GM12873 (cell line): ENCODE measurements at regions not wholly inside any gene's neighbourhood (a gene's known extent, or its start where the extent isn't known, plus 50 kb on each side); places are given as distances from the start of the nearest gene placed in this dataset.

Experiments
- TF ChIP-seq, protein P1 (sequence below): IDR thresholded peaks from 2 replicates; pipeline ENCODE4 v1.5.1; 2012; ENCODE audit warnings: low read depth, mild to moderate bottlenecking, moderate library complexity, low read length, control low read depth; ENCODE audit not compliant: insufficient read depth; ENCODE audit errors: missing control alignments

DNA sequence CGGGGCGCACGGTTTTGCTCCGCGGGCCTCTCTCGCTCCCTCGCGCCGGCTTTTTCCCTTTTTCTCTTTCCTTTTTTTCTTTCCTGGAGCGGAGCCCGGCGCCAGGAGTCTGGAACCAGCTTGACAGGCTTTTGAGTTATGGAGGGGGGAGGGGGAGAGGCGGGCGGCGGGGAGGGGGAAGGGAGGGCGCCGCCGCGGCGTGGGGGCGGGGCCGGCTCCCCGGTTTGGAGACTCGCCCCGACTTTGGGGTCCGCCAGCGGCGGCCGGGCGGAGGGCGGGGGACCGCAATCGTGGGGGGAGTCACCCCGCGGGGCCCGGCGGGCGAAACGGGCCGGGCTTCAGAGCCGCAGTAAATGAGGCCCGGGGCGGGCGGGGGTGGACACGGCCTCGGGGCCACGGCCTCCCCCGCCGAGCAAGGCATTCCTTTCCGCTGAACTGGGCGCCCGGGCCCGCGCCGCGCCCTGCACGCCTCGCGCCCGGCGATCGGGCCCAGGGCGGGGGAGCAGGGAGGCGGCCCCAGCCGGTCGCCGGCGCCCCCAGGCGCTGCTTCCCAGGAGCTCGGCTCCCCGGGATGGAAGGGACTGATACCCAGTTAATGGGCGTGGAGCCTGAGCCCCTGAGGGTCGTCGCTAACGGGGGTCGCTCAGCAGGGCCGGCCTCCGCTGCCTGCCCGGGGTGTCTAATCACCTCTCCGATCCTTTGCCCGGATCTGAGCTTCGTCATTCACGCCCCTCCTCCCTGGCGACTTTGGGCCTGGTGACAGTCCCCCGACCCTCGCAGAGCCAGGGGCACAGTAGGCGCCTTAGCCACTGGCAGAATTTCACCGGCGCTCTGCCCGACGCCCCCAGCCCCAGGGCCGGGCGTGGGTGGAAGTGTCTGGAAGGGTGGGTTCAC is 138.1 kb downstream of the C9orf50 start:
- TF ChIP-seq, protein P1, sequence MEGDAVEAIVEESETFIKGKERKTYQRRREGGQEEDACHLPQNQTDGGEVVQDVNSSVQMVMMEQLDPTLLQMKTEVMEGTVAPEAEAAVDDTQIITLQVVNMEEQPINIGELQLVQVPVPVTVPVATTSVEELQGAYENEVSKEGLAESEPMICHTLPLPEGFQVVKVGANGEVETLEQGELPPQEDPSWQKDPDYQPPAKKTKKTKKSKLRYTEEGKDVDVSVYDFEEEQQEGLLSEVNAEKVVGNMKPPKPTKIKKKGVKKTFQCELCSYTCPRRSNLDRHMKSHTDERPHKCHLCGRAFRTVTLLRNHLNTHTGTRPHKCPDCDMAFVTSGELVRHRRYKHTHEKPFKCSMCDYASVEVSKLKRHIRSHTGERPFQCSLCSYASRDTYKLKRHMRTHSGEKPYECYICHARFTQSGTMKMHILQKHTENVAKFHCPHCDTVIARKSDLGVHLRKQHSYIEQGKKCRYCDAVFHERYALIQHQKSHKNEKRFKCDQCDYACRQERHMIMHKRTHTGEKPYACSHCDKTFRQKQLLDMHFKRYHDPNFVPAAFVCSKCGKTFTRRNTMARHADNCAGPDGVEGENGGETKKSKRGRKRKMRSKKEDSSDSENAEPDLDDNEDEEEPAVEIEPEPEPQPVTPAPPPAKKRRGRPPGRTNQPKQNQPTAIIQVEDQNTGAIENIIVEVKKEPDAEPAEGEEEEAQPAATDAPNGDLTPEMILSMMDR, result no peak

DNA sequence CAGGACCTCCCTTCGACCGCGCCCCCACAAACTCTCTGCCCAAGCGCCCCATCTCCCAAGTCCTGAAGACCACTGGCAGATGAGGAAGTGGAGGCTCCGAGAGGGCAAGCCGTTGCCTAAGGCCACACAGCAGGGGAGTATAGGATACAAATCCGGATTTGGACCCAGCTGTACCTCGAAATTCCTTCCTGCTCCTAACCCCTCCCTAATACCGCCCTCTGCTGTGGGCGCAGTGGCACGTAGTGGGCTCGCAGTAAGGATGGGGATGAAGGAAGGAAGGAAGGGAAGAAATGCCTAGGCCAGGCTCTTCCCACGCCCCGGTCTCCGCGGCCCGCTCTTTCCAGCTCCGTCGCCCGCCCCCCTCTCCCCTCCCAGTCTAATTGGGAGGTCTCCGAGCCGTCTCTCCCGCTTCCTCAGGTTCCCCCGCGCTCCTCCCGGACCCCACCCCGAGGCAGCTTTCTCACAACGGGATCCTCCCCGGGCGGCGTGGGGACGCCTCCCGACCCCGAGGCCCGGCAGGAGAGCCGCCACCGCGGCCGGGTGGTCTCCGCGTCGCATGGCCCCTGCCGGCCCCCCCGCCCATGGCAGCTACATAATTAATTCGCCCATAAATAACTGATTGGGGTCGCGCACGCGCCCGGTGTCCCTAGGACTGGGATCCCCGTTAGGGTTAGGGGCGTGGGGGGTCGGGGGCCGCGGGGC is 138.9 kb downstream of the C9orf50 start:
- TF ChIP-seq, protein P1, result no peak

DNA sequence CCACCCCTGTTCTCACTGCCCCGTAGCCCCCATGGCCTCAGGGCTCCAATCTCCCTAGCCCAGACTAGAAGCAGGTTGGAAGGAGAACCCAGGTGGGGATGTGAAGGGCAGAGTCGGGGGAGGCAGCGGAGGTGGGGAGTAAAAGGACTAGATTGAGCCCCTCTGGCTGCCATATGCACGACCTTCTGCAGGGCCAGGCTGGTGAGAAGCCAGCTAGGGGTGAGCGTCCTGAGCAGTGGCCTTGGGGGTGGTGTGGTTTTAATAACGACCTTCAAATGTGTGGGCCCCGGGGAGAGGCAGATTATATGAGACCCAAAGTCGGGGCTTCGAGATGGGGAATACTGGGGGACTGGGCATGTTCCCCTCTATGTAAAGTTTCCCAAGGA is 139.5 kb downstream of the C9orf50 start:
- TF ChIP-seq, protein P1, result no peak

DNA sequence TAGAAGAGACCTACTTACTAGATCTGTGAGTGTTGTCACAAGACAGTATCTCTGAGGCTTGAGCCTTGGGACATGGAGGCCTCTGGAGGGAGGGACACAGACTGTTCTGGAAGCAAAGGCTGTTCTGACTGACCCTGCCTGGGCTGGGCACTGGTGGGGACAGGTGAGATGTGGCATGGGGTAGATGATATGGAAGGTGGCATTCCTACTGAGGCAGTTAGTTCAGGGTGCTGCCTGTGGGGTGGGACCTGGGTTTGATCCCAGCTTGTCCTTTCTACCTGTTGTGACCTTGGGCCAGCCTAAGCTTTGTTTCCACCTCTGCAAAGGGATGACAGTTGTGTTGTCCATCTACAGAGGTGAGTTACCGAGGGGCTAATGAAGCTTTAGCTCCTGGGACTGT is 140.2 kb downstream of the C9orf50 start:
- TF ChIP-seq, protein P1, result no peak

DNA sequence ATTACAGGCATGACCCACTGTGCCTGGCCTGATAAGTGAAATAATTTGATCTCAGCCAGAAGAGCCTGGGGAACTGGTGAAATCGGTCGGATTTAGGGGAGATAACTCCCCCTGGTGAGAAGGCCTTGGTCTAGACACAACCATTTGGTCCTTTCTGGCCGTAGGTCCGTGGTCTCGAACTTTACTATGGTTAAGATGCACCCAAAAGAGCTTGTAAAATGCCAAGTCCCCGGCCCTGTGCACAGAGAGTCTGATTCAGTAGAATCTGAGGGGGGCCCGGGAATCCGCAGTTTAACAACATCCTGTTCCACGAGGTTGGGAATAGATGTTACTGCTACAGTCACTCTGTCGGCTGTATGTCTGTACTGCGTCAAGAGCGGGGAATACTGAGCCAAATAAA is 140.7 kb downstream of the C9orf50 start:
- TF ChIP-seq, protein P1, result no peak

GRCh38 chr9:129479631-129480011 is 141.3 kb downstream of the C9orf50 start:
- TF ChIP-seq, protein P1, result no peak

GRCh38 chr9:129478961-129479630 is 141.8 kb downstream of the C9orf50 start:
- TF ChIP-seq, protein P1, result no peak
